ENCODE measurements at regions not wholly inside any gene's neighbourhood (a gene's known extent, or its start where the extent isn't known, plus 50 kb on each side); places are given as distances from the start of the nearest gene placed in this dataset.

DNA sequence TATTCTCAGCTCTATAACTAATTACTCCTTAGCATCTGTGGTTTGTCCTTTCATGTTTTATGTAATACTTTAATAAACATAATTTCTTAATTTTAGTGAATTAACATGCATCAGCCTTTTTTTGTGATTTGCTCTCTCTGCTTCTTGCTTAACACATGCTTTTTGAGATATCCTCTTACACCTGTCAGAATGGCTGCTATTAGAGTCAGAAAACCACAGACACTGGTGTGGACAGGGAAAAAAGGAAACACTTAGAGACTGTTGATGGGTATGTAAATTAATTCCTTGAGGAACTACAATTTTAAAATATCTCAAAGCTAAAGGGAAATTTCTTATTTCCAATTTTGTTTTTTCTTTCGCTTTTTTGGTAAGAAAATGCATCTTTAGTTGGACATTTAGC is 549.0 kb downstream of the ZNF804A start:
- no peak for DNase-seq (ENCODE audit: low read depth in 2 of 2)

DNA sequence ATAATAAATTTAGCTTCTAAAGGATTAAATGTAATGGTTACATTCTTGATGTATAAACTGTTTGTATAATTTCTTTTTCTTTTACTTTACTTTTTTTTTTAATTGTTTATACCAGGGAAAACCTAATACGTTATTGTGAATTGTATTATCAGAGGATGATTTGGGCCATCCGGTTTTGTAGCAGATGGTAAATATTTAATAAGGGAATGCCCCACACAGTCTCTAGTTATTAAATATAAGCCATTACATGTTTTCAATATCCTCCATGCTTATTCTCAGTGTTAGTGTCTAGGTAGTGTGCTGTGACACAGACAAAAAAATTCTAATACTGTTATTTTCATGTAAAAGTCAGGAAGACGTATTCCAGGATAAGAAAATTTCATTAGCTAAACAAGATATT is 553.9 kb downstream of the ZNF804A start:
- no peak for DNase-seq (ENCODE audit: low read depth in 2 of 2)

- no peak for DNase-seq (ENCODE audit: low read depth in 2 of 2)
Measured at GRCh38 chr2:185161701-185162100, 563.4 kb downstream of the ZNF804A start.

DNA sequence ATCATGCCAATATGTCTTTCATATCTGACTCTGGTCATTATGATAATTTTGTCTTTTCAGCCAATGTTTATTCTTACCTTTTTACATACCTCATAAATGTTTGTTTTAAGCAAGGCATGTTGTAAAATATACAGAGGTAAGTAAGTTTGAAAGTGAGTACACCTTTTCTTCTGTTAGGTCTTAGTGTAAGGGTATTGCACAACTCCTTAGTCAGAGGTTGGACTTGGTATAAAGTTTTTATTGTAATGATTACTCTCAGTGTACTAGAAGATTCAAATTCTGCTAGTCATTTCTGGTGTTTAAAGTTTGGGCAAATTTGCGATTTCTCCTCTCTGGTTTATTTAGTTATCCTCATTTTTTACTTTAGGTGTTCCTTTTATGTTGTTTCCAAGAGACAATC is 564.3 kb upstream of the FSIP2 start:
- DNase-seq (ENCODE audit: low read depth in 2 of 2) = no peak

DNA sequence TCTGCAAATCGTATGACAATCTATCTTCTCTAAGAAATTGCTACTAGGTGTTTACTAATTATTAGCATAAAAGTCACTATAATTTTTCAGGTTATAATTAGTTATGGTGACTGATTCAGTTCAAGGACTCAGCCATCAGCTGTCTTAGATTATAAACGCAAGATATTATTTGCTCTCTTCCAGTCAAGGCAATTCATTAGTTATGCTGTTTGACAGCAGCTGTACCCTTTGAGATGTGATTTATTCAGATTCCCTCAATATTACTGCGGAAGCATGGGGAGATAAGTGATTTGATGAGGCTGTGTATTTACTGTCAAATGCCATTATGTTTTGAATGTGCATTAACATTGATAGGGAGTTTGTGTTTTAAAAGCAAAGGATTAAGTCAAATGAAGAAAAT is 558.9 kb upstream of the FSIP2 start:
- no peak for DNase-seq (ENCODE audit: low read depth in 2 of 2)

- DNase-seq (ENCODE audit: low read depth in 2 of 2) = no peak
Measured at GRCh38 chr2:185181901-185182300, 556.7 kb upstream of the FSIP2 start.

- no peak for DNase-seq (ENCODE audit: low read depth in 2 of 2)
Measured at GRCh38 chr2:185185044-185185443, 553.6 kb upstream of the FSIP2 start.

GRCh38 chr2:185187421-185187820 is 551.2 kb upstream of the FSIP2 start:
- no peak for DNase-seq (ENCODE audit: low read depth in 2 of 2)

GRCh38 chr2:185188656-185189055 is 549.9 kb upstream of the FSIP2 start:
- no peak for DNase-seq (ENCODE audit: low read depth in 2 of 2)

DNA sequence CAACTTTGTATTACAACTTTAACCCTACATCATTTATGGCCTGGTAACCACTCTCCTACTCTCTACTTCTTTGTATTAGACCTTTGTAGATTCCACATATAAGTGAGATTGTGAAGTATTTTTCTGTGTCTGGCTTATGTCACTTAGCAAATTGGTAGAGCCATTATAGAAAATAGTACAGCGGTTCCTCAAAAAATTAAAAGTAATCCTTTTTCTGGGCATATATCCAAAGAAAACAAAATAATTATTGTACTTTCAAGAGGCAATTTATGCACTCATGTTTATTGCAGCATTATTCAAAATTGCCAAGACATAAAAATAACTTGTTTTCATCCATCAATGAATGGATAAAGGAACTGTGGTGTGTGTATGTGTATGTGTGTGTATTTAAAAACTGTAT is 537.5 kb upstream of the FSIP2 start:
- no peak for DNase-seq (ENCODE audit: low read depth in 2 of 2)

GRCh38 chr2:185202381-185202780 is 536.2 kb upstream of the FSIP2 start:
- DNase-seq (ENCODE audit: low read depth in 2 of 2) = no peak

DNA sequence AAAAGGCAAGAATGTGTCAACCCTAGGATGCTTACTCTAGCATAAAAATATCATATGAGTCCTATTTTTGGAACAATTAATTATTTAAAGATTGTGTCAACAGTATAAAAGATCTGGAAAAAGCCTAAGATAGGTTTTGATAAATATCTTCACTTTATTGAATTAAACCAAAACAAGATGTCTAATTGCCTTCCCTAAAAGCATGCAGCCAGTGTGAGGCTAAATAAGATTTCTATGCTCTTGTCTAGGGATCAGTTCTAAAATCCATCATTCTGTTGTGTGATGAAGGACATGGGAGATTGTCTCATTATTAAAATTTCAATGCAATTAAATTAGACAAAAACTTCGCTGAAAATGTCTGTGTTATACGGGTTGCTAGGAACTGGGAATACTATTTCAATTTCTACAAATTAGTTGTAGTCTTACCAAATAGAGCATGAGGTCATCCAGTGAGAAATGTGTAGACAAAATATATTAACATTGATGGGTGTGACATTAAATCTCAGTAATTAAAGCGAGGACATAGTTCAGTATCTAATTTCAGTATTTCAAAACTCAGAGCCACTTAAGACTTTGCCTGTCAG is 535.6 kb upstream of the FSIP2 start:
- DNase-seq (ENCODE audit: low read depth in 2 of 2) = no peak

DNA sequence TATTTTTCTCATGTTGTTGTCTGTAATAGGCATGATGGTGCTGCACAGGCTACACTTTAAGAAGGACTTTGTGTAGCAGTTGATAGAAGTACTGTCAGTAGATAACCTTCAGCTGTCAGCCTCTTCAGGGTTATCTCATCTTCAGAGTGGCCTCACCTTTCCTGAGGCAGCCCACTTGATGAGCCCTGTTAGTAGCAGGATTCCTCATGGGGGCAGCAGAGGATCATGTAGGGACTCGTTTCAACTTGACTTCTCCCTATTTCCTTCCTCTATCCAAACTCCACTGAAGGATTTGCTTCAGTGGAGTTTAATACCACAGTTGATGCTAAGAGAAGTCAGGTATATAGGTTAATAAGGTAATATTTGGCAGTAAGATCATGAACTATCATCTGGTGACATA is 530.3 kb upstream of the FSIP2 start:
- no peak for DNase-seq (ENCODE audit: low read depth in 2 of 2)

DNA sequence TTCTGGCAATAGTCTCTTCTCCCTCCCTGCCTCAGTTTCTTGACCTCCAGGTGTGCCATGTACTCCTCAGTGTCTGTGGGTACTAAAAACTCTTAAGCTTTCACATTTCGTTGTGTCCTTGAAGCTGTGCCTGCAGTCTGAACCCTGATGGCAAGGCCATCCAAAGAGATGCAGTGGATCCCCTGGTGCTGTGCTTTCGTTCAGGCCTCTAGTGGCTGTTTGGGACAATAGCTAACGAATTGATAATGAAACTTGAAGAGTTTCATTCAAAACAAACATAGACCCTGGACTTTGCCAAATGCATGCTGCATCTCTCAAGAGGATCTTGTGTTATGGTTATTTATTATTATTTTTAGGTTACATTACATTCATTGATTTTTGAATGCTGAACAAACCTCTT is 523.1 kb upstream of the FSIP2 start:
- no peak for DNase-seq (ENCODE audit: low read depth in 2 of 2)

DNA sequence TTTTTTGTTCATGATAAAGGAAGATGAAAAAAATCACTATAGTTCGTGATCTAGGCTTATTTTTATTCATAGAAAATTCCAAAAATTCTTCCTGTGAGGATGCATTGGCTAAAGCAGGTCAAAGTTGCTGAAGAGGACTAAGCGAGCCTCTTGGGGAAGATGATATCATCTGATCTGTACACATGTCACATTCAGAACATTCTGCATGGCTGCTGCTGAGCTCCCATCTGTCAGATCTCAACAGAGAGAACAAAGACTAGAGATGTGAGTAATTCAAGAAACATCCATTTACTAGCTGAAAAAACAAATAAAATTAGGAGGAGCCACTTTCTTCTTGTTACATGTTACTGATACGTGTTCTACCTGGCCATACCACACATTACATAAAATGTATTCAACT is 518.6 kb upstream of the FSIP2 start:
- no peak for DNase-seq (ENCODE audit: low read depth in 2 of 2)

- no peak for DNase-seq (ENCODE audit: low read depth in 2 of 2)
Measured at GRCh38 chr2:185222311-185222710, 516.3 kb upstream of the FSIP2 start.

DNA sequence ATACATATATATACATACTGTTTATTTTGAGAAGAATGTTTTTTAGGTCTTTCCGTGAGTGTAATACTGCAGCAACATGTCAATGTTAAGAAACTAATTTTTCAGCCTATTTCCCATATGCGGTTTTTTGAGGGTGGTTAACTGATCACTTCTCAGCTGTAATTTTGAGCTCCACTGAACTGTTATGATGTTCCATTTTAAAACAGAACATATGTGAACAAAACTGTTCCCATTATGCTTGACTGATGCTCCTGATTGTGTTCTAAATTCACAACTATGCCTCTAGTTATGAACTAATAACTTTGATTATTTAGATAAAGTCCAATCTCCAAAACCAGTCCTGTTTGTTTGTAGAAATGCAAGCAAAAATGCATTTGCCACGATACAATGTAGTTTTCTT is 511.2 kb upstream of the FSIP2 start:
- no peak for DNase-seq (ENCODE audit: low read depth in 2 of 2)

DNA sequence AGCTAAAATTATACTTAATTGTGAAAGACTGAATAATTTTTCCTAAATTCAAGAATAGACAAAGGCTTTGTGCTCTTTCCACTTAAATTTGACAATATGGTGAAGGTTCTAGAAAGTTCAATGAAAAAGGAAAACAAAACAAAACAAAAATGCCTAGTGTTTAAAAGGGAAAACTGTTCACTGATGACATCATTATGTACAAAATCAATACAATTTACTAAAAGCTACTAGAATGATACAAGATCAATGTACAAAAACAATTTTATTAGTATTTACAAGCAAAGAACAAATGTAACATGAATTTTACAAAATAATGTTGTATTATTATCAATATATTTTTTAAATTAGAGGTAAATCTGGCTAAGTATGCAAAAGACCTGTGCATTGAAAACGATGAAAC is 499.1 kb upstream of the FSIP2 start:
- DNase-seq (ENCODE audit: low read depth in 2 of 2) = no peak

DNA sequence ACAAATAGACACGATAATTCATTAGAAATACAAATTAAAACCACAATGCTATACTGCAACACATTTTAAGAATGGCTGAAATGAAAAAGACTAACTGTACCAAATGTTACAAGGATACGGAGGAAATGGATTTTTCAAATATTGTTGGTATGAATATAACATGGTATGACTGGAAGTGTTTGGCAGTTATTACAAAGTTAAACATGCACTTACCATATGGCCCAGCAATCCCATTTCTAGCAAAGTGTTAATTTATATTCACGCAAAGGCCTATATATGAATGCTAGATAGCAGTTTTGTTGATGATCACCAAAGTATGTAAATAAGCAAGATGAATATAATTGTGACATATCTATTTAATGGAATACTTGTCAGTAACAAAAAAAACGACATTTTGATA is 497.8 kb upstream of the FSIP2 start:
- DNase-seq (ENCODE audit: low read depth in 2 of 2) = no peak

- no peak for DNase-seq (ENCODE audit: low read depth in 2 of 2)
Measured at GRCh38 chr2:185241556-185241955, 497.0 kb upstream of the FSIP2 start.

DNA sequence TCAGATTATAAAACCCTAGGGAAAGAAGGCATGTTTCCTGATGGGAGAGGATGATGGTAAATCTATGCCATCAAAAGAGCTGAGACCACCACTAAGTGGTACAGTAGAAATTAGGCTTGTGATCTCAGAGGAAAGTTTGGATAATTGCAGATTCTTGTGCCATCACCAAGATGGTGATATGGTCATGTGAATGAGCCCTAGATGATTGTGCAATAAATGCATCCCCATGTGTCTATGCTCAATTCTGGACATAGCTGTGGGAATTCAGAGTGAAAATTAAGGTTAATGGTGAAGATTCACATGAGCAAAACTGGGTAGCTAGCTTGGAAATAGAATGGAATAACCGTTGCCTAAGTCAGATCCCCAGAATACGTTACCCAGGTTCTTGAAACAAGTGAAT is 496.1 kb upstream of the FSIP2 start:
- DNase-seq (ENCODE audit: low read depth in 2 of 2) = no peak

DNA sequence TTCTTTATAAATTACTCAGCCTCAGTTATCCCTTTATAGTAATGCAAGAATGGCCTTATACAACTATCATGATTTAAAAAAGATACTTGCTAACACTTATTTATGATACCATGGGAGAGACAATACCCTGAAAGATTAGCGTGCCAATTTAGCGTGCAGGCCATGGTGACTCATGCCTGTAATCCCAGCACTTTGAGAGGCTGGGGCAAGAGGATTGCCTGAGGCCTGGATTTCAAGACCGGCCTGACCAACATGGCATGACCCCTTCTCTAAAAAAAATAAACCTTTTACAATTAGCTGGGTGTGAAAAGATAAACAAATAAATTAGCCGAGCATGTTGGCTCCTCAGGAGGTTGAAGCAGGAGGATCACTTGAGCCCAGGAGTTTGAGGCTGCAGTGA is 493.4 kb upstream of the FSIP2 start:
- no peak for DNase-seq (ENCODE audit: low read depth in 2 of 2)

- DNase-seq (ENCODE audit: low read depth in 2 of 2) = no peak
Measured at GRCh38 chr2:185245806-185246205, 492.8 kb upstream of the FSIP2 start.

GRCh38 chr2:185246717-185247116 is 491.9 kb upstream of the FSIP2 start:
- no peak for DNase-seq (ENCODE audit: low read depth in 2 of 2)

GRCh38 chr2:185255566-185255965 is 483.0 kb upstream of the FSIP2 start:
- no peak for DNase-seq (ENCODE audit: low read depth in 2 of 2)
